ENCODE measurements at regions not wholly inside any gene's neighbourhood (a gene's known extent, or its start where the extent isn't known, plus 50 kb on each side); places are given as distances from the start of the nearest gene placed in this dataset.

- no peak for DNase-seq
These were observed 50.0 kb downstream of the PABIR2 start for GRCh38 chrX:134747006-134747405.

- no peak for DNase-seq
These were observed 50.6 kb downstream of the PABIR2 start for GRCh38 chrX:134746410-134746785.

- no peak for DNase-seq
These were observed 51.2 kb downstream of the PABIR2 start for GRCh38 chrX:134745636-134746409.

- DNase-seq, result no peak
These were observed 53.9 kb downstream of the PABIR2 start for GRCh38 chrX:134743091-134743490.

- DNase-seq, result no peak
These were observed 54.4 kb downstream of the PABIR2 start for GRCh38 chrX:134742573-134742972.

GRCh38 chrX:134741746-134742145 lies 55.3 kb downstream of the PABIR2 start:
- no peak for DNase-seq

GRCh38 chrX:134738986-134739740 lies 57.8 kb downstream of the PABIR2 start:
- no peak for DNase-seq

- no peak for DNase-seq
These were observed 58.6 kb downstream of the PABIR2 start for GRCh38 chrX:134738445-134738844.

GRCh38 chrX:134737721-134738369 lies 59.2 kb downstream of the PABIR2 start:
- DNase-seq, result no peak

GRCh38 chrX:134737061-134737460 lies 59.9 kb downstream of the PABIR2 start:
- DNase-seq, result no peak

GRCh38 chrX:134736356-134736755 lies 60.6 kb downstream of the PABIR2 start:
- DNase-seq, result no peak

GRCh38 chrX:134735015-134735414 lies 62.0 kb downstream of the PABIR2 start:
- DNase-seq, result no peak

- DNase-seq, result no peak
These were observed 62.5 kb downstream of the PABIR2 start for GRCh38 chrX:134734466-134734952.

- no peak for DNase-seq
These were observed 63.4 kb downstream of the PABIR2 start for GRCh38 chrX:134733591-134733990.

GRCh38 chrX:134732676-134733075 lies 64.3 kb downstream of the PABIR2 start:
- no peak for DNase-seq

GRCh38 chrX:134732152-134732551 lies 64.9 kb downstream of the PABIR2 start:
- DNase-seq, result no peak

GRCh38 chrX:134727363-134727762 lies 69.1 kb upstream of the PLAC1 start:
- no peak for DNase-seq

- DNase-seq, result no peak
These were observed 66.9 kb upstream of the PLAC1 start for GRCh38 chrX:134725103-134725690.

- no peak for DNase-seq
These were observed 63.7 kb upstream of the PLAC1 start for GRCh38 chrX:134721766-134722532.

- no peak for DNase-seq
These were observed 60.7 kb upstream of the PLAC1 start for GRCh38 chrX:134718966-134719317.

GRCh38 chrX:134718105-134718965 lies 60.1 kb upstream of the PLAC1 start:
- no peak for DNase-seq

- DNase-seq, result no peak
These were observed 59.4 kb upstream of the PLAC1 start for GRCh38 chrX:134717698-134718097.
